ENCODE measurements at regions not wholly inside any gene's neighbourhood (a gene's known extent, or its start where the extent isn't known, plus 50 kb on each side); places are given as distances from the start of the nearest gene placed in this dataset.

DNA sequence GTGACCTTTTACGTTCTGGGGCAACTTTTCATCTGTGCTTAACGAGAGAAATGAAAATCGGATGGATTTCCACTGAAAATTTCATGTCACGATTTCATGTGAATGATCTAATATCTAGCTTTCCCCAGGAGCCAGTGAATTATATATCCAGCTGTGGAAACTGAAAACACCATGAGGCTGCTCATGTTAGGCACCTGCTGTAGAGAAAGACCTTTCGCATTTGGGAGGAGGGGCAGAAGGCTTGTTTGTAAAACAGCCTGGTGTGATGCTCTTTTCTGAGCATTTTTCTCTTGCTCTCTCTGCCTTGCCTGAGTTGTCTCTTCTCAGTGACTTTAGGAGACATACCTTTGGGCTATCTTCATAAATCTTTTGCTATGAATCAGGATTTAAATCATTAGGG is 84.6 kb upstream of the CYP1B1 start:
- Mint-ChIP-seq H3K27ac (ENCODE audit: unreplicated experiment) (no peak overlapping the region), H3K9me3 (ENCODE audit: unreplicated experiment) (no peaks in the 10 kb centered on the region), H3K4me1 (ENCODE audit: low read depth, unreplicated experiment) (peaks cover 7% of the 10 kb centered on the region), H3K36me3 (ENCODE audit: insufficient read depth, unreplicated experiment) (no peaks in the 10 kb centered on the region), H3K4me3 (ENCODE audit: unreplicated experiment) (no peak overlapping the region), H3K27me3 (ENCODE audit: insufficient read depth, unreplicated experiment) (no peaks in the 10 kb centered on the region)
- ChIA-PET POLR2A (no interaction called here), CTCF (no interaction called here)
- no peak overlapping the region for H3K4me3 ChIP-seq (ENCODE audit: low read depth, low read length)
- no TSS peak for BruUV-seq (replicated peaks)
- TF ChIP-seq, protein P1, sequence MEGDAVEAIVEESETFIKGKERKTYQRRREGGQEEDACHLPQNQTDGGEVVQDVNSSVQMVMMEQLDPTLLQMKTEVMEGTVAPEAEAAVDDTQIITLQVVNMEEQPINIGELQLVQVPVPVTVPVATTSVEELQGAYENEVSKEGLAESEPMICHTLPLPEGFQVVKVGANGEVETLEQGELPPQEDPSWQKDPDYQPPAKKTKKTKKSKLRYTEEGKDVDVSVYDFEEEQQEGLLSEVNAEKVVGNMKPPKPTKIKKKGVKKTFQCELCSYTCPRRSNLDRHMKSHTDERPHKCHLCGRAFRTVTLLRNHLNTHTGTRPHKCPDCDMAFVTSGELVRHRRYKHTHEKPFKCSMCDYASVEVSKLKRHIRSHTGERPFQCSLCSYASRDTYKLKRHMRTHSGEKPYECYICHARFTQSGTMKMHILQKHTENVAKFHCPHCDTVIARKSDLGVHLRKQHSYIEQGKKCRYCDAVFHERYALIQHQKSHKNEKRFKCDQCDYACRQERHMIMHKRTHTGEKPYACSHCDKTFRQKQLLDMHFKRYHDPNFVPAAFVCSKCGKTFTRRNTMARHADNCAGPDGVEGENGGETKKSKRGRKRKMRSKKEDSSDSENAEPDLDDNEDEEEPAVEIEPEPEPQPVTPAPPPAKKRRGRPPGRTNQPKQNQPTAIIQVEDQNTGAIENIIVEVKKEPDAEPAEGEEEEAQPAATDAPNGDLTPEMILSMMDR (IDR thresholded peaks at IDR 0.05; ENCODE audit: insufficient read depth in 1 of 2, low read depth in 1 of 2, low read length in 1 of 2, severe bottlenecking in 1 of 2, unreplicated experiment in 1 of 2), result no peak
- no peaks in the 10 kb centered on the region for H3K9me3 ChIP-seq
- no peaks in the 10 kb centered on the region for H3K4me1 ChIP-seq
- no peak for DNase-seq
- H3K36me3 ChIP-seq (ENCODE audit: control insufficient read depth, insufficient read depth, low read length), result no peaks in the 10 kb centered on the region
- no peaks in the 10 kb centered on the region for H3K27me3 ChIP-seq (replicated peaks; ENCODE audit: control insufficient read depth, insufficient read depth, low read length)
- intact Hi-C loops (cut with micrococcal nuclease; ENCODE audit: unreplicated experiment), result no loop called here

DNA sequence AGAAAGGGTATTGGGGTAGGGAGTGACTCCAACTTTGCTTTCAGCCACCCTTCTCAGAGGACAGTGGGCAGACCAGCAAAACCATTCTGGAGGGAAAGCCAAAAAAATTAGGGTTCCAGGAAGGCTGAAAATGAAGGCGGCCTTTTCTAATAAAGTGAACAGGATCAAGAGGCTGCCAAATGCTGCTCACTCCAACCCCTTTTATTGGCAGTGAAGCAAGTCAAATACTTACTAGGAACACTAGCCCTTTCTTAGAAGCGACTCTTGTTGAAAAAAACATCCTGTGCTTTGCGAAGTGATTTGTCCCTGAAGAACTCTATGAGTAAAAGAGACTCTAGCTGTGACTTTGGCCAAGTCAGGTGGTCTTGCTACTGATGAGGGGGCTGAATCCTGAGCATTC is 83.6 kb upstream of the CYP1B1 start:
- Mint-ChIP-seq H3K27me3 (ENCODE audit: insufficient read depth, unreplicated experiment) (no peaks in the 10 kb centered on the region), H3K4me3 (ENCODE audit: unreplicated experiment) (no peak overlapping the region), H3K36me3 (ENCODE audit: insufficient read depth, unreplicated experiment) (no peaks in the 10 kb centered on the region), H3K27ac (ENCODE audit: unreplicated experiment) (no peak overlapping the region), H3K4me1 (ENCODE audit: low read depth, unreplicated experiment) (peaks cover 7% of the 10 kb centered on the region), H3K9me3 (ENCODE audit: unreplicated experiment) (no peaks in the 10 kb centered on the region)
- intact Hi-C loops (cut with micrococcal nuclease; ENCODE audit: unreplicated experiment), result no loop called here
- ChIA-PET POLR2A (no interaction called here), CTCF (no interaction called here)
- no TSS peak for BruUV-seq (replicated peaks)
- Histone ChIP-seq H3K4me1 (no peaks in the 10 kb centered on the region), H3K36me3 (ENCODE audit: control insufficient read depth, insufficient read depth, low read length) (no peaks in the 10 kb centered on the region), H3K4me3 (ENCODE audit: low read depth, low read length) (no peak overlapping the region), H3K9me3 (no peaks in the 10 kb centered on the region), H3K27me3 (replicated peaks; ENCODE audit: control insufficient read depth, insufficient read depth, low read length) (no peaks in the 10 kb centered on the region)
- TF ChIP-seq, protein P1 (IDR thresholded peaks at IDR 0.05; ENCODE audit: insufficient read depth in 1 of 2, low read depth in 1 of 2, low read length in 1 of 2, severe bottlenecking in 1 of 2, unreplicated experiment in 1 of 2), result no peak
- DNase-seq, result no peak

- H3K27me3 ChIP-seq (replicated peaks; ENCODE audit: control insufficient read depth, insufficient read depth, low read length), result no peaks in the 10 kb centered on the region
- intact Hi-C loops (cut with micrococcal nuclease; ENCODE audit: unreplicated experiment), result no loop called here
- ChIA-PET POLR2A (no interaction called here), CTCF (no interaction called here)
- Mint-ChIP-seq H3K9me3 (ENCODE audit: unreplicated experiment) (no peaks in the 10 kb centered on the region), H3K4me1 (ENCODE audit: low read depth, unreplicated experiment) (peaks cover 7% of the 10 kb centered on the region), H3K27ac (ENCODE audit: unreplicated experiment) (no peak overlapping the region), H3K27me3 (ENCODE audit: insufficient read depth, unreplicated experiment) (no peaks in the 10 kb centered on the region), H3K4me3 (ENCODE audit: unreplicated experiment) (no peak overlapping the region), H3K36me3 (ENCODE audit: insufficient read depth, unreplicated experiment) (no peaks in the 10 kb centered on the region)
- TF ChIP-seq, protein P1 (IDR thresholded peaks at IDR 0.05; ENCODE audit: insufficient read depth in 1 of 2, low read depth in 1 of 2, low read length in 1 of 2, severe bottlenecking in 1 of 2, unreplicated experiment in 1 of 2), result no peak
- no peak for DNase-seq
- BruUV-seq (replicated peaks), result no TSS peak
- no peaks in the 10 kb centered on the region for H3K4me1 ChIP-seq
- H3K36me3 ChIP-seq (ENCODE audit: control insufficient read depth, insufficient read depth, low read length), result no peaks in the 10 kb centered on the region
- H3K4me3 ChIP-seq (ENCODE audit: low read depth, low read length), result no peak overlapping the region
- H3K9me3 ChIP-seq, result no peaks in the 10 kb centered on the region
Observed at GRCh38 chr2:38159191-38159590, 83.2 kb upstream of the CYP1B1 start.
